ENCODE measurements at regions not wholly inside any gene's neighbourhood (a gene's known extent, or its start where the extent isn't known, plus 50 kb on each side); places are given as distances from the start of the nearest gene placed in this dataset.

DNA sequence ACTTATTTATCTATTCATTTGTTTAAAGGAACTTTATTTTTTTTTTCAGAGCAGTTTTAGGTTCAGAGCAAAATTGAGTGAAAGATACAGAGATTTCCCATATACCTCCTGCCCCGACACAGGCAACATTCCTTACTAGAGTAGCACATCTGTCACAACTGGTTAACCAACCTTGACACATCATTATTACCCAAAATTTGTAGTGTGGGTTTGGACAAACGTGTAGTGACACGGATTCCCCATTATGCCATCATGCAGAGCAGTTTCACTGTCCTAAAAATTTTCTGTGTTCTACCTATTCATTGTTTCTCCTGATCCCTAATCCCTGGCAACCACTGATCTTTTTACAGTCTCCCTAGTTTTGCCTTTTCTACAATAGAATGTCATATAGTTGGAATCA lies 57.3 kb upstream of the LHFPL2 start:
- no peak for TF ChIP-seq GATA2 (IDR thresholded peaks at IDR 0.05; ENCODE audit: low read depth, low read length)
- TF ChIP-seq GATA3 (IDR thresholded peaks at IDR 0.05; ENCODE audit: low read depth, low read length) = no peak
